Mesendoderm (in vitro differentiated cells): ENCODE measurements at regions not wholly inside any gene's neighbourhood (a gene's known extent, or its start where the extent isn't known, plus 50 kb on each side); places are given as distances from the start of the nearest gene placed in this dataset.

Experiments used
- DNase-seq: peaks from one replicate; pipeline ENCODE4 v3.0.0; 2013
- H2AK5ac ChIP-seq: 2 replicates; pipeline ENCODE4 v1.6.1; 2013; ENCODE audit warnings: low read length, inconsistent platforms
- H2BK120ac ChIP-seq: 2 replicates; pipeline ENCODE4 v1.6.1; 2013; ENCODE audit warnings: low read depth, mild to moderate bottlenecking, low read length, moderate library complexity, mixed read lengths
- H2BK15ac ChIP-seq: replicated peaks from 2 replicates; pipeline ENCODE4 v1.6.1; 2013; ENCODE audit warnings: low read depth, mild to moderate bottlenecking, moderate library complexity
- H2BK5ac ChIP-seq: 2 replicates; pipeline ENCODE4 v1.6.1; 2013; ENCODE audit warnings: low read length, inconsistent platforms
- H3K18ac ChIP-seq: 2 replicates; pipeline ENCODE4 v1.6.1; 2013; ENCODE audit warnings: mild to moderate bottlenecking, low read length, mixed read lengths
- H3K23ac ChIP-seq: one replicate; pipeline ENCODE4 v1.6.1; 2013; ENCODE audit warnings: low read length
- H3K27ac ChIP-seq: 2 replicates; pipeline ENCODE4 v1.5.1; 2013; ENCODE audit warnings: low read depth, mild to moderate bottlenecking, inconsistent platforms, low read length, moderate library complexity
- H3K27me3 ChIP-seq: 2 replicates; pipeline ENCODE4 v1.6.1; 2013; ENCODE audit warnings: low read length, control low read depth, mild to moderate bottlenecking, inconsistent platforms; ENCODE audit not compliant: insufficient read depth, poor library complexity
- H3K36me3 ChIP-seq: 2 replicates; pipeline ENCODE4 v1.6.1; 2013; ENCODE audit warnings: low read length, inconsistent platforms; ENCODE audit not compliant: control insufficient read depth, insufficient read depth
- H3K4ac ChIP-seq: one replicate; pipeline ENCODE4 v1.6.1; 2013; ENCODE audit warnings: low read depth, mild to moderate bottlenecking, low read length, moderate library complexity
- H3K4me1 ChIP-seq: 2 replicates; pipeline ENCODE4 v1.6.1; 2013; ENCODE audit warnings: low read depth, low read length, inconsistent platforms; ENCODE audit not compliant: control insufficient read depth
- H3K4me2 ChIP-seq: 2 replicates; pipeline ENCODE4 v1.6.1; 2013; ENCODE audit warnings: low read length
- H3K4me3 ChIP-seq: 2 replicates; pipeline ENCODE4 v1.5.1; 2013; ENCODE audit warnings: mild to moderate bottlenecking, low read length
- H3K56ac ChIP-seq: one replicate; pipeline ENCODE4 v1.6.1; 2013; ENCODE audit warnings: low read length
- H3K79me1 ChIP-seq: 2 replicates; pipeline ENCODE4 v1.6.1; 2013; ENCODE audit warnings: low read length, inconsistent platforms
- H3K79me2 ChIP-seq: 2 replicates; pipeline ENCODE4 v1.6.1; 2013; ENCODE audit warnings: mild to moderate bottlenecking, low read length; ENCODE audit not compliant: control insufficient read depth, insufficient read depth
- H3K9ac ChIP-seq: 2 replicates; pipeline ENCODE4 v1.6.1; 2013; ENCODE audit warnings: low read length, inconsistent platforms
- H4K5ac ChIP-seq: one replicate; pipeline ENCODE4 v1.6.1; 2013; ENCODE audit warnings: low read length
- H4K8ac ChIP-seq: one replicate; pipeline ENCODE4 v1.6.1; 2013; ENCODE audit warnings: low read depth, mild to moderate bottlenecking, control low read depth, low read length, moderate library complexity
- WGBS: extraction: QIAGEN DNeasy Blood & Tissue Kit; methylation state at CpG from one replicate; pipeline ENCODE4 v1.1.7; 2013; ENCODE audit warnings: low lambda C conversion rate, missing lambda C conversion rate; ENCODE audit not compliant: insufficient coverage; ENCODE audit errors: extremely low coverage; 5-methylcytosine and 5-hydroxymethylcytosine counted together

DNA sequence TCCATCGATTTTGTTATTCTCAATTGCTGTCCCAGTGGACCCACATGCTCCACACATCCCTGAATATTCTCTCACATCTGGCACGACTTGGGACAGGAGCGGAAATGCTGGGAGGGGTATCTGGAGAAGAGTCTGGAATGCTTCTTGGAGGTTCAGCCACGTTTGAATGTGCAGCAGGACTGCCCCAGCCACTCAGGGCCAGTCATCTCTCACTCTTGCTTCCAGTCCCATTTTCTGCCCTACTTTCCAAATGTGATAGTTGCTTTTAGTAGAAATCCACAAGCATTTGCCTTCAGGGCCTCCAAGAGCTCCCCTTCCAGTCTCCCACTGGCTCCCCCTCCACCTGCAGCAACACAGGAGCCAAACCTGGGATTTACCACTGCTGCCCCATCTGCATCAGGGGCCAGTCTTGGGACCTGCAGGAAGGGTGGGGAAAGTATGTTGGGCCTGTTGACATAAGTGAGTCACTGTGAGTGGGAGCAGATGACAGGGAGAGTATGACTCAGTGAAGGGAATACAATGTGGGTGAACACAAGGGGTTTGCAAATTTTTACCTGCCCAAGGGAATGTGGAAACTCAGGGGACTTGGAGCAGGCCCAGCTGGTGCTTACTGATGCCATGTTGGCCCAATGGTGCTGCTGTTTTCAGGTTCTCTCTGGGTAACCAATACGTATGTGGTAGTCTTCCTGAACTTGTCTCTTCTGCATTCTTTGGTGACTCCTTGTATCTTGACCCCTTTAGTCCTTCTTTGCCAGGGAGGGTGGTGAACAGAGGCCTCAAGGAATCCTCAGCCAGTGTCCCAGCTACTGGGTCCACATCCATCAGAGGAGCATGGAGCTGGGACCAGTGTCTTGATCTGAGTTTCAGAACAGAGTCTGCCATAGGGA, 78.8 kb upstream of the CRHR1 start:
- H2BK5ac ChIP-seq, result no peak overlapping the region
- WGBS, result no CpG with 5 or more reads among the region's 5 CpGs
- no peak overlapping the region for H3K23ac ChIP-seq

DNA sequence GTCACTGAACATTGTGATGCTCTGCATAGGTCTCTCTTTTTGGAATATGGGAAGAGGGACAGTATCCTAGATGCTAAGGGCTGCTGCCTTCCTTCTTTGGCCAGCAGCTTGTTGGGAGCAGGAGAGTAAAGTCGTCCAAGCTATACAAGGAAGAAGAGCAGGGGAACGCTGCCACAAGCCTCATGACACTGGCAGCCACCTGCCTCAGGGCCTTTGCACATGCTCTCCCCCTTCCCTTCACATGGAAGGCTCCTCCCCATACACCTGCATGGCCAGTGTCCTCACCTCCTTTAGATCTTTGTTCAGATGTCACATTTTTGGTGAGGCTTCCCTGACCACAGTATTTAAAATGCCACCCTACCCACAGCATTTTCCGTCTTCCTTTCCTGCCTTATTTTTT, 78.1 kb upstream of the CRHR1 start:
- H2BK120ac ChIP-seq, result no peak overlapping the region
- no peak overlapping the region for H3K9ac ChIP-seq
- H3K23ac ChIP-seq, result no peak overlapping the region
- no peak overlapping the region for H3K56ac ChIP-seq
- H3K4me3 ChIP-seq, result no peak overlapping the region
- H3K18ac ChIP-seq, result no peak overlapping the region
- H4K8ac ChIP-seq, result no peak overlapping the region
- H3K36me3 ChIP-seq, result no peaks in the 10 kb centered on the region
- H3K4ac ChIP-seq, result no peak overlapping the region
- no peak overlapping the region for H2AK5ac ChIP-seq
- WGBS, result no CpG with 5 or more reads among the region's 3 CpGs
- H3K79me1 ChIP-seq, result no peaks in the 10 kb centered on the region
- no peak overlapping the region for H4K5ac ChIP-seq
- H3K27me3 ChIP-seq, result no peaks in the 10 kb centered on the region
- no peaks in the 10 kb centered on the region for H3K4me1 ChIP-seq
- no peak overlapping the region for H3K27ac ChIP-seq
- DNase-seq, result no peak
- H2BK5ac ChIP-seq, result no peak overlapping the region
- no peak overlapping the region for H3K4me2 ChIP-seq
- H2BK15ac ChIP-seq, result no peak overlapping the region
- no peaks in the 10 kb centered on the region for H3K79me2 ChIP-seq

More for the DNA sequence above, 78.8 kb upstream of the CRHR1 start:
- H3K9ac ChIP-seq, result no peak overlapping the region
- H3K56ac ChIP-seq, result no peak overlapping the region
- H3K27me3 ChIP-seq, result no peaks in the 10 kb centered on the region
- no peaks in the 10 kb centered on the region for H3K4me1 ChIP-seq
- no peak overlapping the region for H3K4me2 ChIP-seq
- no peak overlapping the region for H2AK5ac ChIP-seq
- DNase-seq, result peak; percentile 51
- H3K27ac ChIP-seq, result no peak overlapping the region
- H3K79me1 ChIP-seq, result no peaks in the 10 kb centered on the region
- no peaks in the 10 kb centered on the region for H3K79me2 ChIP-seq
- no peak overlapping the region for H2BK15ac ChIP-seq
- no peak overlapping the region for H4K5ac ChIP-seq
- no peaks in the 10 kb centered on the region for H3K36me3 ChIP-seq
- no peak overlapping the region for H2BK120ac ChIP-seq
- H3K4me3 ChIP-seq, result no peak overlapping the region
- H4K8ac ChIP-seq, result no peak overlapping the region
- H3K4ac ChIP-seq, result no peak overlapping the region
- H3K18ac ChIP-seq, result no peak overlapping the region

DNA sequence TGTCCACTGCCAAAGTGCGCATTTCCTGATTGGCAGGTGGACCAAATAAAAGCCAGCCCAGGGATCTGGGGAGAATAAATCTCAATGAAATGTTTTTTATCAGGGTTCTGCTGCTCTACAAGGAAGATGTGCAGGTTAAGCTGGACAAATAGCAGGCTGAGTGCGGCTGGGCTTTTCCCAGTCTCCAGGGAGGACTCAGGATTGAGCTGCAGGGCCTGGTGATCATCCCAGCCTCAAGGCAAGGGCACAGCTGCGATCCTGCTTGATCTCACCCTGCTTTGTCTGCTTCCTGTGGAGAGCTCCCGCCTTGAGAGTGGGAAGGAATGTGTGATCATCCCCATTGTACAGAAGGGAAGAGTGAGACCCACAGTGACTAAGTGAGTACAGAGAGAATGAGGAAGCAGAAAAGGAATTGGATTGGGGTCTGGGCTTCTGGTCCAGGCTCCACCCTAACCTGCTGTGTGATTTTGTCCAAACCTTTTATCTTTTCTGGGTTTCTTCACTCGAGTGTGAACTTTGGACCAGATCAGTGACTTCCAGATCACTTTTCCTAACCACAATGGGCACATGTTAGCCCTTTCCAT, 75.3 kb upstream of the CRHR1 start:
- Histone ChIP-seq H2BK5ac (no peak overlapping the region), H2BK15ac (no peak overlapping the region), H3K18ac (no peak overlapping the region), H3K4ac (no peak overlapping the region), H2BK120ac (no peak overlapping the region), H3K27ac (no peak overlapping the region), H3K4me2 (no peak overlapping the region), H3K4me3 (no peak overlapping the region), H3K56ac (no peak overlapping the region), H3K79me2 (no peaks in the 10 kb centered on the region), H3K4me1 (no peaks in the 10 kb centered on the region), H3K79me1 (no peaks in the 10 kb centered on the region), H4K8ac (no peak overlapping the region), H3K36me3 (no peaks in the 10 kb centered on the region), H3K27me3 (no peaks in the 10 kb centered on the region), H2AK5ac (no peak overlapping the region), H4K5ac (no peak overlapping the region), H3K9ac (no peak overlapping the region), H3K23ac (no peak overlapping the region)
- DNase-seq, result no peak
- no CpG with 5 or more reads among the region's 5 CpGs for WGBS

DNA sequence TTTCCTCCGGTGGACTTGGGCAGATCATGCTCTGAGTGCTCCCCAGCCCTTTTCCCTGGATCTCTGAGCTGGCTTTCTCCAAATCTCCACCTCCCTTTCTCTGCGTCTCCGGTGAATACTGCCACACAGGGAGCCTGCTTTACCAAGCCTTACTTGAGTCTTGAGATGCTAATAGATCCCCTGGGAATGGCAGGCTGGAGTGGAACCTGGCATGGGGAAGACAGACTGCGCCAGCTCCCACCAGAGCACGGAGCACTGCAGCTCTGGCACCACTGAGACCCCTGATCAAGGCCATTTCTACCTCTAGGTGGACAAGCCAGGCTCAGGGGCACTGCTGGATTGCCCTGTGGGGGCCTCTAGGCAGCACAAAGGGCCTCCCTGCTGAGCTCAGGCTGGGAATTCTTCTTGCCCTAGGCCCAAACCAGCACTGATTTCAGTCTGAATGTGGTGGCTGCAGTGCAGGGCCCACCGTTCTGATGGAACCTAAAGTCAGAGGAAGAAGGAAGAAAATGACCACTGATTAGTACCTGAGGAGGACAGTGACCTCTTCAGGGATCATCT, 74.3 kb upstream of the CRHR1 start:
- Histone ChIP-seq H2BK15ac (no peak overlapping the region), H3K27ac (no peak overlapping the region), H2BK5ac (no peak overlapping the region), H3K4me3 (no peak overlapping the region), H3K4ac (no peak overlapping the region), H2AK5ac (no peak overlapping the region), H3K56ac (no peak overlapping the region), H3K79me1 (no peaks in the 10 kb centered on the region), H3K4me2 (no peak overlapping the region), H3K23ac (no peak overlapping the region), H3K4me1 (no peaks in the 10 kb centered on the region), H3K79me2 (no peaks in the 10 kb centered on the region), H3K9ac (no peak overlapping the region), H3K18ac (no peak overlapping the region), H3K27me3 (no peaks in the 10 kb centered on the region), H4K8ac (no peak overlapping the region), H3K36me3 (no peaks in the 10 kb centered on the region), H2BK120ac (no peak overlapping the region), H4K5ac (no peak overlapping the region)
- DNase-seq, result peak; percentile 25
- no CpG with 5 or more reads among the region's 6 CpGs for WGBS

DNA sequence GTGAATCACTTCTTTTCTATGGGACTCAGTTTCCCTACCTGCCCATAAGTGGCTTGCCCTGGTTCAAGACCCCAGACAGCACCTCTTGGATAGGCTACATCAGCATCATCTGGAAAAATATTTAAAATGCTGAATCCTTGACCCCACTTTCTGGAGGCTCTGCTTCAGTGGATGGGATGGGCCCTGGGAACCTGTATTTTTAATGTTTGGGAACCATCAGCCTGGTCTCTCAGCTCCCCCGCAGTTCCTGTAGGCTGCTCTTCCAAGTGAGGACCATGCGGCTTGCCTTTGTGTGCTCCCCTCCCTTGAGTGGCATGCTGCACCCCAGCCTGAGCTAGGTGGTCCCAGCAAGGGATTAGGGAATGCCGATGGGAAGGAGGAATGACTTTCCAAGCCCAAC, 68.3 kb upstream of the CRHR1 start:
- Histone ChIP-seq H3K79me2 (no peaks in the 10 kb centered on the region), H3K27ac (no peak overlapping the region), H4K8ac (no peak overlapping the region), H2BK15ac (no peak overlapping the region), H3K18ac (no peak overlapping the region), H3K27me3 (no peaks in the 10 kb centered on the region), H3K9ac (no peak overlapping the region), H3K36me3 (no peaks in the 10 kb centered on the region), H3K4me1 (no peaks in the 10 kb centered on the region), H2BK120ac (no peak overlapping the region), H3K4me3 (no peak overlapping the region), H3K79me1 (no peaks in the 10 kb centered on the region), H4K5ac (no peak overlapping the region), H2AK5ac (no peak overlapping the region), H3K23ac (no peak overlapping the region), H3K56ac (no peak overlapping the region), H2BK5ac (no peak overlapping the region), H3K4ac (no peak overlapping the region), H3K4me2 (no peak overlapping the region)
- WGBS, result no CpG with 5 or more reads among the region's 3 CpGs
- DNase-seq, result no peak
